HG02981 (cell line): ENCODE measurements at regions not wholly inside any gene's neighbourhood (a gene's known extent, or its start where the extent isn't known, plus 50 kb on each side); places are given as distances from the start of the nearest gene placed in this dataset.

ENCODE experiments used
- ATAC-seq: cut with Tn5 transposase; IDR thresholded peaks from one replicate; pipeline ENCODE4 v1.9.1; 2021; ENCODE audit warnings: mild to moderate bottlenecking, moderate library complexity; ENCODE audit not compliant: unreplicated experiment

DNA sequence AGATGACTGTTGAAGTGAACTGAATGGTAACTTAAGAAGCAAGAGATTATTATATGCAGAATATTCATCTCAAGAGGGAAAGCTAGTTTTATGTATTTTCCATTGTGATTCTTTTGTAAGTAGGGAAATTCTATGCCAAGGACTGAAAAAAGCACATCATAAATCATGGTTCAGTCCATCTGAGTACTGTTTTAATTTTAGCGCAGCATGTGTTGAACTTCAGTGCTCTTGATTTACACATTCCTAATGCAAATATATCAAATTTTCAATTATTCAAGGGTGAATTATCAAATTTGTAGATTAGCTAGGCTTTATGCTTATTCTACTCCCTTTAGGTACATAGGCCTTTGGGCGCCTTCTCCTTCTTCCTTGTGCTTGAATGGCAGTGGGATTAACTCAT lies 50.3 kb upstream of the TCF12 start:
- no peak for ATAC-seq

DNA sequence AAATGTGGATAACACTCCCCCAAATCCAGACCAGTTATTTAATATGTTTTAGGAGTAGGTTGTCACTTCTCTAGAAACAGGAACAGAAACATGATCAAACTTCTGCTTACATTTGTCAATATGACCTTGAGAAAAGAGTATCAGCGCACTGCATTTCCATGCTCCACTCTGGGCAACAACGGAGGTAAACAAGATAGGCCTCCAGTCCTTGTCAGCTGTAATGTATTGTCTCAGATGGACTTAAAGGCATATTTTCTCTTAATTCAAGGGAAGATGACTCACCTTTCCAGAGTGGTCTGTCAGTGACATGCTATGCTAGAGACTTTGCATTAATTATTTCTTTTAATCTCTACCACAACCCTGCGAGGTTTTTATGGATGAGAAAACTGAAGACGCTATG lies 51.6 kb upstream of the TCF12 start:
- ATAC-seq, result no peak

DNA sequence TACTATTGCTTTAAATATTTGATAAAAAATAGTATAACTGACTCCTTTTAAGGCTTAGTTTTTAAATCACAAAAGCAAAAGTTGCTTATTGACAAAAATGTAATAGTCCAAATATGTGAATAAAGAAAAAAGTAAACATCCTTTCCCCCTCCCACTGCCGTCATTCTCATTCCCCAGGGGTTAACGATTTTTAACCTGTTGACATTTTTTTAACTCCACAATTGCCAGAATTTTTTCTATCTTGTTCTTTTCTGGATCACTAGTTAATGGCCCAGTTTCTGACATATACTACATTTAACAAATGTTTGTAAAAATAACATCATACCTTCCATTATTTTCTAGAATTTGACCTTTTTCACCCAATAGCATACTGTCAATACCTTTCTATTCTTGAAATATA lies 60.6 kb upstream of the TCF12 start:
- ATAC-seq, result no peak

DNA sequence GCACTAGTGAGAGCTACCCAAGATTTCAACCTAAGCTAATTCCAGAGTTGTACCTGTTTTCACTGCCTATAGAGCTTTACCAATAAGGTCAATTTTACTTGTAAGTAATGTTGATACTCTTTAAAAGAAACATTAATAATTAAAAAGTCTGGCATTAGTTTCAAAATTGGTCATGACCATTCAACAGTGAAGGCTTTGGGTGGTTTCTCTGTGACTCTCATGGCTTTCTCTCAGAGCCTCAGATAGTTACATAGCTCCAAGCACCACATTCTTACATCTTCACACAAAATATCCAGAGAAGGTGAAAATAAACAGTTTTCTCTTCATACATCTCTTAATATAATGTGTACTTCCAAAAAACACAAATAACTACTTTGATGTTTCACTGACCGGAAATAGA lies 61.5 kb upstream of the TCF12 start:
- ATAC-seq, result no peak

DNA sequence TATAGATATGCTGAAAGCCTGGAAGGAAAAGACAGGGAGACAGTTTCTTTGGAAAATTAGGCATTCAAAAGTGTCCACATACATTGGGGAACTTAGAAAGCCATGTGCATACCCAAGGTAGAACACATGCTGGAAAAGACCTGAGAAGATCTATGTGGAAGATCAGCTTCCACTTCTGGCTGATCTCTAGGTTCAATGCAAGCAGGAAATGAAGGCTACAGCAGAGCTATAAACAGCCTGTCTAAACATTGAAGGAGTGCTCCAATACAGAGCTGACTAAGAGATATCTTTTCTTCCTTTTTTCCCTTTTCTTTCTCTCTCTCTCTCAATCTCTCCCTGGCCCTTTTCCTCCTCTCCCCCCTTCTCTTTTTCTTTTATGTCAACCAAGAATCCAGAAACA lies 73.6 kb upstream of the TCF12 start:
- no peak for ATAC-seq

DNA sequence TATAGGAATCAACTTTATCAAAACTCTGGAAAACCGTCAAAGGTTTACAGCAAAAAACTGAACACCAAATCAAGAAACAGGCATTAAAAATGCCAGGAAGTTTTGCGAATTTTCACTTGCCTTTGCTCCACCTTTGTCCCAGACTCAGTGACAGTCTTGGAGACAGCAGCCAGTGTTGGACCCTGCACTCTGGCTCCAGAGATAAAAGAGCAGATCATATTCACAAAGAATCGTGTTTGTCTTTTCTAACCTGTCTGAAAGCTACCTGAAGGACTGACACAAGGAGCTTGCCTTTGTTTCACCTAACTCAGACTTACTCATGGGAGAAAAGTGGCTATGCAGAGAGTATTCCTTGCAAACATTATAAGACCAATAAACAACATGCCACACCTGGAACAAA lies 74.0 kb upstream of the TCF12 start:
- ATAC-seq, result no peak

DNA sequence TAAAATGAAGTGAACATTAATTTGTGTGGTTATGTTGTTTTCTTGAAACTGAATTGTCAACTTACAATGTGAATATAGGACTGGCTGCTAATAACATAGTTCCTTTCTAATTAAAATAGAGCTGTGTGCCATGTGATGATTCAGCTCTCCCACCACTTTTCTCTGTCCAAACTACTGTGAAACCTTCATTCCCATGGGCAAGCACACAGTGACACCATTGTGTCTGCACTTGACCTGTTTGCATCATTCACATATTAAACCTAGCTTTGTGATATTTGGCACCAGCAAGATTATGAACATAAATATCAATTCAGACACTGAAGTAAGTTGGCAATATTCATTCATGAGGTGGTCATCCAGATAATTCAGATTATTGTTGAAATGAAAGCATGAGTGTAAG lies 78.8 kb upstream of the TCF12 start:
- ATAC-seq, result no peak

DNA sequence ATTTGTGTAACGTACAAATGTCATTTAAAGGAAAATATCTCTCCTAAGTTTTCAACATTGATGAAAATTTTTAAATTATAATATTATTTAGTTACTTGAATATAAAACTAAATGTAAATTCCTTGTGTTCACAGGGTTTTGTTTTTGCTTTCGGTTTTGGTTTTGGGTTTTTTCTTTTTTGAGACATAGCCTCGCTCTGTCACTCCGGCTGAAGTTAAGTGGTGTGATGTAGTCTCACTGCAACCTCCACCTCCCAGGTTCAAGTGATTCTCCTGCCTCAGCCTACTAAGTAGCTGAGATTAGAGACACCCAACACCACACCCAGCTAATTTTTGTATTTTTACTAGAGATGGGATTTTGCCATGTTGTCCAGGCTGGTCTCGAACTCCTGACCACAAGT lies 79.3 kb upstream of the TCF12 start:
- no peak for ATAC-seq

DNA sequence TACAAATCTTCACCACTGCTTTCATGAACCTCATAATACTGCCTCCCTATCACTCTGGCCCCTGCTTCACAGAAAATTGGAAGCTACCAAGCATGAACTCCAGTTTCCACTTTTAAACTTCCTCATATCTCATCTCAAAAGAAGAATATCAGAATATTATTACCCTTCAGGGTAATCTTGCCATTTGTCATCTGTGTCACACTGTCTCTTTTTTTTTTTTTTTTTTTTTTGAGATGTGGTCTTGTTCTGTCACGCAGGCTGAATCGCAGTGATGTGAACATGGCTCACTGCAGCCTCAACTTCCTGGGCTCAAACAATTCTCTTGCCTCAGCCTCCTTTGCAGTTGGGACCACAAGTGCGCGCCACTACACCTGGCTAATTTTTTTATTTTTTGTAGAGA lies 80.4 kb upstream of the TCF12 start:
- peak; percentile 59 for ATAC-seq

DNA sequence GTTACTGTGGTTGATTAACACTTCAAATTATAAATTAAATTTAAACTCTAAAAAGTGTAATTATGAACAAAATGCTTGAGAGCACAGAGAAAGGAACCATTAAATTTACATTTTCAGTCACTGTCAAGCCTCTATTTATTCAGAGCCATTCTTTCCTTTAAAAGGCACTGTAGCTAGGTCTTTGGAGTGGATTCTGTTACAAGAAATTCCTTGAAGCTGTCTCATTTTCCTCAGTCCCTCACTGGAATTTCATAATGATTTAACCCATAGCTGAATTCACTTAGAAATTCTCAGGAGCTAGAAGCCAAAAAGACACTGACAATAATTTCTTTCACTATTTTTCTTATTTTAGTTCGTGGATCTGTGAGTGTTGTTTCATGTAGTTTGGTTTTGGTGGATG lies 81.2 kb upstream of the TCF12 start:
- no peak for ATAC-seq

DNA sequence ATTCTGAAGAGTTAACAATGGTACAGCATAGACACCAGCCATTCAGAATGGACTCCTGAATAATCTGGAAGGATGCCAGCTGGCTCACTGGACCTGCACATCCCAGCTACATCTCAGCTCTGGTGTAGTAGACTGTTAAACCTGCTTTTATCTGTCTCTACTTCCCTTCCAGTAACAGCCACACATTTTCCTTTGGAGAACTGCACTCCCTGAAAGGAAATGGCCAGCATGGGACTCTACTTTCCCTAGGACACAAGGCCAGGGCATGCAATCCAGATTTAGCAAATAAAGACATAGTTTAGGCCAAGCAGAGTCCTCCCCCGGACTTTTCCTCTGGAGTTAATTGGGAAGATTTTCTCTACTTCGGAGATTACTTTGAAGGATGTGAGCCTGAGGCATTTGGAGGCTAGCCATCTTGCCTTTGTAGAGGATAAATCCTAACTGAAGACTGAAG lies 82.7 kb upstream of the TCF12 start:
- no peak for ATAC-seq

DNA sequence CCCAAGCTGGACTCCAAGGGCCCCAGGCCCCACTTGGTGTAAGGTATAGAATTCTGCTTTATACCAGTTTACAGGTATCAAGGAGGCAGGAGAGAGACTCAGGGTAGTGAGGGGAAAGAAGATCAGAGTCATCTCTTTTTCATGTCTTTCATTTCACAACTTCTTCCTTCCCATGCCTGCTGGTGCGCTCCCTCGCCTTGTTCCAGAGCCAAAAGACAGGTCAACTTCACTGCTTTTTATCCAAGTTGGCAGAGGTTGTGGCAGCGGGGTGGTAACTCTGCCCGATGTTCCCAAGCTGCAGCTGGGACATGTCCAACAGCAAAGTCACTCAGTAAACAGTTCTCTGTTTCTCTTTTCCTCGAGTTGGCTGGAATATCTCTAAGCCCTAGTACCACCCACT lies 86.3 kb upstream of the TCF12 start:
- no peak for ATAC-seq

DNA sequence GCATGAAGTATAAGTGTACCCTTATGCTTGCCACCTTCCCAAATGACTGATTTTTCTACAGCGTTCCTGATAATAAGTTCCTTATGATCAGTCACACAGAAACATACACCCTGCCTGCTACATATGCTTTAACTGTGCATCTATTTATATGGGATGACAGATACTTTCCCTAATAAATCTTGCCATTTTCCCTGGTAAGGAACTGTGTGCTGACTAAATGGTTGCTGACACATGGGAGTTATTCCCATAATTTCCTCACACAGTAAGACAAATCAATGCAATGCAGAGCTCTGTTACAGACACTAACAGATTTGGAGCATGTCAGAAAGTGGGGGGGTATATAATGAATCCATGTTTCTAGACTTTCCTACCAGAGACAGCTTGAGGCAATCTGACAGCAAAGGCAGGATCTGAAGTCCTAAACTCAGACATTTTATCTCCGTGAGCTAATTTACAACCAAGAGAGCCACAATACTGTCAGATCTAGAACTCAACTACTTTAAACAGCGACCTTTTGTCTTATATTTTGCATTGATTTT lies 86.9 kb upstream of the TCF12 start:
- no peak for ATAC-seq

DNA sequence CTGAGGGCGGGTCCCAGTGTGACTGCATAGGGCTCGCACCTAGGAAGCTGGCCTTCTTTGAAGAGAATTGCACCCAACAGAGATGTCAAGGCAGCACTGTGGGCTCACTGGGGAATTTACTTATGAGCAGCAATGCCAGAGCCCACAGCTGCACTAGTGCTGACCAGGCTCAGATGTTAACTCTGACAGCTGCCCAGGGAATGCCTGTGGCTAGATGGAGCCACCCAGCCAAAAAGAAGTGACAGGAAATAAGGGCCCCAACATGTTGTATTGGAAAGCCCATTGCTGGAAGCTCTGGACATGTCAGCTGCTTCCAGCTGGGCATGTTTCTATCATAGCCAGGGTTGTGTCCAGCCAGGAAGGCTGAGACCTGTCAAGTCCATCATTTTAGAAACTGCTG lies 90.9 kb upstream of the ZNF280D start:
- ATAC-seq, result no peak

DNA sequence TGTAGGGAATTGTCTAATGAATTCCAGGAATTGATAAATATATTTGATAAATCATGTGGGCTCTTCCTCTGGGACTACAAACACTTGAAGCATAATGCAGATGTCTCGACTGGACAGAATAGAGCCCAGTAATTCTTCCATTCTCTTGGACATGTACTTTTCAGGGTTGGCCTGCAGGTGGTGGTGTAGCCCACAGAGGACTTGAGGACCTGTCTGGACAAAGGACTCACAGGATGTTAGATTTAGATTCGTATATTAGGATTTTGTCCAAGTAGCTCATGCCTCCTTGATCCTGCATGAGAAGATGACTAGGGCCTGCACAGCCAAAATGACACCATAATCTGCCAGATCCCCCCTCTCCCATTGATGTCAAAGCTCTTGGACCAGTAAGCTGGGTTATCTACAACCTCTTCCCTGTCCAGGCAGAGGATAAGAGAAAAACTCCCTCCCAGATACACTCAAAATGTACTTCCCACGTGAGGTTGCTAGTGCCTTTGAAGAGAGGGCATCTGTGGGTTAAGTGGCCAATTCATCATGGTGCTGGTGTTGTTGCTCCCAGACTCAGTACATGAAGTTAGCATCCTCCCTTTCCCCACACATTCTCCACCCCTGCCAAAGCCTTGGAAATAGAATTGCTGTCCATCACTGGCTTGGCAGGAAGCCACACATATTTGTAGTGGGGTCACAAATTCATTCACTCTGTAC lies 88.6 kb upstream of the ZNF280D start:
- peak; percentile 74 for ATAC-seq

DNA sequence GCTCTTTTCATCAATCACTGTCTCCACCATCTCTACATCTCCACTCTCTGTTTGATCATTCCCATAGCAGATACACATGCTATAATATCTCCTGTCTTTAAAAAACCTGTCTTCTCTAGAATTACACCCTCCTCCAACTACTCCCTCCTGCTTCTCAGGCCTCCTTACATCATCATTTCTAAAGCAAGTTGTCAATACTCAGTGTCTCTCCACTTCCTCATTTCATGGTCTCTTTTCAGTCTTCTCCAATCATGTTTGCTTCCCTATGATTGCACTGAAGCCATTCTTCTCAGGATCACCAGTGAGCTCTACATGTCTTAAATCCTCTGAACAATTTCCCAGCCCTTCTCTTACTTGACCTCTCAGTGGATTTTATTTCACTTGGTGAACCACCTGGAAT lies 87.0 kb upstream of the ZNF280D start:
- ATAC-seq, result no peak

DNA sequence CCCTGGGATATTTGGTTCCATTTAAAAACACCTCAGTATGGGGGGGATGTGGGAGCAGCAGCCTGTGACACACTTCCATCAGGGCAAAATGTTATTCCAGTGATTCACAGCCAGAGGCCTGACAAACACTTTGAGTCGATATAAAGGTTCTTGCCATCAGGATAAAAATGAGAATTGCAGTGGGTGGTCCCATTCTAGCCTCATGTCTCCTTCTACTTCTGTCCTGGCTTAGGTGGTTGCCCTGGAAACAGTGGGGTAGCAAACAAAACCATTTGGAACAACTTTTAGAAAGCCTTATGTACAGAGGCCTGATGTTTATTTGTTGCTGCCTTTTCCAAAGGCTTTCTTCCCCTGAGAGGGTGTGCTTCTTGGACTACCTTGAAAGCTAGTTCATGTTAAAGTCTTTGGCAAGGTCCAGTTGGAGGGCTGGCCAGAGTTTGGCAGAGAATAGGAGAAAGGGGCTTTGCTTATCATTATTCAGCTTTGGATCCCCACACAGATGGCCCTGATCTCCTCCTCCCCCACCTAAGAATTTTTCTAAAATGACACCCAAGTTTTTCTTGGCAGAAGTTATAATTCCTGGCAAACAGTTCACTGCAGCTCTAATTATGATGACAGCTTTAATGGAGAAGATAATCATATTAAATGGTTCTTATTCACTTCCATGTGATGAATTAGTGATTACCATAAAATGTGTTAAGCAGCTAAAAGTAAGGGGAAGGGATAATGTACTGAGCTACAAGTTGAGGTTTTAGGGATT lies 84.2 kb upstream of the ZNF280D start:
- no peak for ATAC-seq

DNA sequence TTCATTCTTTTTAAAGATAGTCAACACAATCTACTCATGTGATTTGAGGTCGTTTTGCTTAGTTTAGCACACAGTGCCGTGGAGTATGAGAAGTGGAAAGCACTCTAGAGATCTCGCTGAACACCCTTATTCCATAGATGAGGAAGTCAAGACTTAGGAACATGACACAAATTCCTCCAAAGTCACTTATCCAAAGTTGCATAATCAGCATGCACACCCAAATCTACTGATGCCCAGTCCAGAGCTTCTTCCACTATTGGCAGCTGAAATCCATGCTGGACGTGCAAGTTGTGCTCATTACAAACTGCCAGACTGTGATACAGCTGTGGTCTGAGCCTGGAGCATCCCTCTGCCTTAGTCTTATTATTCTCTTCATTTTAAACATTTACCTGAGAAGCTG lies 83.5 kb upstream of the ZNF280D start:
- no peak for ATAC-seq

DNA sequence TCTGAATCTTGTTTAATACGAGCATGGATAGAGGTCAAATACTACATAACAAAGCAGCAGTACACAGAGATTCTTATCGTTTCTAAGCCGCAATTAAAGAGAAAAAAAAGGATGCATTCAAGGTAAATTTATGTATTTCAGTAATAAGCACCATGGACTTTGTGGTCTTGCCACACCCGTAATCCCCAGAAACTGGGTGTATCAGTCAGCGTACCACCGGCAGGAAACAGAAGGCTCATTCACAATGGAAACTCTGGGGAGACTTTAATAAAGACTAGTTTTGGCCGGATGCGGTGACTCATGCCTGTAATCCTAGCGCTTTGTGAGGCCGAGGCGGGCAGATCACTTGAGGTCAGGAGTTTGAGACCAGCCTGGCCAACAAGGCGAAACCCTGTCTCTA lies 81.9 kb upstream of the ZNF280D start:
- ATAC-seq, result no peak

DNA sequence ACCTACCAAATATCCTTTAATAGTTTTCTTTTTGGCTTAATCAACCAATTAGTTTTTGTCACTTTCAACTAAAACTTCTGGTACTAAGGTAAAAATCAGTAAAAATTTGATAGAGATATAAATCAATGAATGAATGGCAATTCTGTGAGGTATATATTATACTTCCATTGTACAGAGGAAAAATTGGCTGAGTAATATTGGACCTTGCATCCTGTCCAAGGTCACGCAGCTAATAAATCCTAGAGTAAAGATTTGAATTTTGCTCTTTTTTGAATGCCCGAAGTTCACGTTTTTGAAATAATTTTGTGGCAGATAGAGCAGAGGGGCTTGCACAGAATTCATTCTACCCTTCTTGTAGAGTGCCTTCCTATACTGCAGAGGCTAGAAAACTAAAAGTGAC lies 81.1 kb upstream of the ZNF280D start:
- ATAC-seq, result no peak

DNA sequence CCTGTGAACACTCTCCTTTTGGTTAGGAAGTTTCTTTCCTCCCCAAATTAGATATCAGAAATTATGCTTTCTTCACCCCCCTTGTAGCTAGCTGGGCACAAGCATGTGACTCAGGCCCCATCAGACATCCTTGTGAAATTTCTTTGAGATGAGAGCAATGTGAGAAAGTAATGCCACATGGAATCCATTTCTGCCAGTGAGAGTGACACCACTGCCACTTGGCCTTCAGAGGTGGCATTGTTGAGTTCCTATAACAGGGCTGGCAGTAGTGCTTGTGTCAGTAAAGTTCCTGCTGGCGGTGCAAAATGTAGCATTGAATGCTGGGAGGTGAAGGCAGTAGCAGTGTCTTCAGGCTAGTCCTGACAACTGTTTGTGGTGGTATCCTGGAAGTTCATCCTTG lies 80.7 kb upstream of the ZNF280D start:
- ATAC-seq, result no peak

DNA sequence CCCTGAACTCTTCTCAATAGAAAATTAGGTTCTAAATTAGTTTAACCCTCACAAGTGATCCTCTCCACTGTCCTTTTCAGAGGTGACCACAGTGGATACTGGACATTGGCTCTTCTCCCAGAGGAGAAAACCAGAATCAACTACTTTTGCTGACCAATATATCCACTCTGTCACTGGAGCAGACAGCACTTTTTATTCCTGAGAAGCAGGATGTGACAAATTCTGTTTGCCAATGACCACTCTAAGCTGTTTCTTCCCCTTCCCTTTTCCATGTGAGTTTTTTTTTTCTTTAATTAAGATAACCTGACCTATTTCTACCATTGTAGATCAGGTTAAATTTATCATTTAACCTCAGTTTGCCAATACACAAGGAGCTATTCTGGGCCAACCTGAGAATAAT lies 79.7 kb upstream of the ZNF280D start:
- no peak for ATAC-seq
